Liver (tissue), 8 donors: ENCODE measurements at regions not wholly inside any gene's neighbourhood (a gene's known extent, or its start where the extent isn't known, plus 50 kb on each side); places are given as distances from the start of the nearest gene placed in this dataset.

Source experiments
- DNase-seq: peaks from one replicate; pipeline ENCODE4 v3.0.0-alpha.2; 2017; ENCODE audit warnings: low spot score
- H3K27ac ChIP-seq, 2 donors: one replicate each; pipeline ENCODE4 v1.7.0; 2013; ENCODE audit warnings: inconsistent platforms in 2 of 2, low read length in 2 of 2, control low read depth in 1 of 2, low read depth in 1 of 2, mild to moderate bottlenecking in 1 of 2
- H3K27me3 ChIP-seq, 4 donors: one replicate each; pipeline versions ENCODE4 v1.6.1 to v1.7.0; 2013; ENCODE audit warnings: low read length in 3 of 4, inconsistent platforms in 1 of 4, mild to moderate bottlenecking in 1 of 4, moderate library complexity in 1 of 4; ENCODE audit not compliant: control insufficient read depth in 4 of 4, insufficient read depth in 4 of 4
- H3K36me3 ChIP-seq, 4 donors: one replicate each; pipeline versions ENCODE4 v1.6.1 to v1.7.0; 2013; ENCODE audit warnings: low read length in 3 of 4, mild to moderate bottlenecking in 3 of 4, low read depth in 1 of 4, moderate library complexity in 1 of 4; ENCODE audit not compliant: control insufficient read depth in 4 of 4, insufficient read depth in 3 of 4
- H3K4me1 ChIP-seq, 4 donors: one replicate each; pipeline versions ENCODE4 v1.6.1 to v1.7.0; 2013; ENCODE audit warnings: low read length in 3 of 4, mild to moderate bottlenecking in 3 of 4, moderate library complexity in 1 of 4; ENCODE audit not compliant: control insufficient read depth in 4 of 4, insufficient read depth in 4 of 4
- H3K4me3 ChIP-seq, 3 donors: one replicate each; pipeline versions ENCODE4 v1.6.1 to v1.7.0; 2013; ENCODE audit warnings: low read length in 3 of 3, control low read depth in 1 of 3, low read depth in 1 of 3, mild to moderate bottlenecking in 1 of 3
- H3K9ac ChIP-seq, 2 donors: one replicate each; pipeline ENCODE4 v1.7.0; 2013; ENCODE audit warnings: low read length in 2 of 2, mild to moderate bottlenecking in 2 of 2, moderate library complexity in 2 of 2, control low read depth in 1 of 2, low read depth in 1 of 2
- H3K9me3 ChIP-seq, 4 donors: one replicate each; pipeline versions ENCODE4 v1.6.1 to v1.7.0; 2013; ENCODE audit warnings: low read length in 3 of 4; ENCODE audit not compliant: control insufficient read depth in 4 of 4
- EGR1 ChIP-seq, 2 donors: IDR thresholded peaks; 2 replicates each; pipeline ENCODE4 v1.6.1; 2016 to 2018; ENCODE audit warnings: antibody characterized with exemption in 2 of 2, low read depth in 2 of 2
- FOXA2 ChIP-seq: IDR thresholded peaks from 2 replicates; pipeline ENCODE4 v1.6.1; 2016; ENCODE audit warnings: antibody characterized with exemption
- HNF4A ChIP-seq, 2 donors: conservative IDR thresholded peaks; 2 replicates each; pipeline ENCODE4 v1.6.1; 2016; ENCODE audit warnings: antibody characterized with exemption in 2 of 2, mild to moderate bottlenecking in 2 of 2
- HNF4G ChIP-seq: IDR thresholded peaks from 2 replicates; pipeline ENCODE4 v1.6.1; 2016; ENCODE audit warnings: antibody characterized with exemption
- JUND ChIP-seq, 2 donors: IDR thresholded peaks; 2 replicates each; pipeline ENCODE4 v1.6.1; 2016; ENCODE audit warnings: antibody characterized with exemption in 2 of 2
- RAD21 ChIP-seq, 2 donors: IDR thresholded peaks; 2 replicates each; pipeline ENCODE4 v1.6.1; 2016; ENCODE audit warnings: antibody characterized with exemption in 2 of 2, mild to moderate bottlenecking in 2 of 2
- RXRA ChIP-seq, 2 donors: IDR thresholded peaks; 2 replicates each; pipeline ENCODE4 v1.6.1; 2017 to 2018; ENCODE audit warnings: antibody characterized with exemption in 2 of 2, mild to moderate bottlenecking in 1 of 2
- SP1 ChIP-seq: IDR thresholded peaks from 2 replicates; pipeline ENCODE4 v1.6.1; 2018; ENCODE audit warnings: antibody characterized with exemption, mild to moderate bottlenecking
- TAF1 ChIP-seq: conservative IDR thresholded peaks from 2 replicates; pipeline ENCODE4 v1.6.1; 2016; ENCODE audit warnings: antibody characterized with exemption, mild to moderate bottlenecking
- YY1 ChIP-seq: IDR thresholded peaks from 2 replicates; pipeline ENCODE4 v1.6.1; 2016; ENCODE audit warnings: antibody characterized with exemption, mild to moderate bottlenecking
- WGBS: extraction: QIAGEN DNeasy Blood & Tissue Kit; methylation state at CpG from one replicate; pipeline ENCODE4 v1.1.7; 2013; 5-methylcytosine and 5-hydroxymethylcytosine counted together
- TF ChIP-seq, protein P1 (sequence below): fragments of 150-350 bp; IDR thresholded peaks from 2 replicates; pipeline ENCODE4 v1.5.1; 2017; ENCODE audit warnings: improper control_type of control experiment, low read depth, low read length; ENCODE audit not compliant: missing input control
- TF ChIP-seq, protein P2 (sequence below): IDR thresholded peaks from 2 replicates; pipeline ENCODE4 v1.6.1; 2016; ENCODE audit warnings: antibody characterized with exemption
- TF ChIP-seq, protein P3 (sequence below): IDR thresholded peaks from 2 replicates; pipeline ENCODE4 v1.6.1; 2016; ENCODE audit warnings: antibody characterized with exemption, mild to moderate bottlenecking
- donor health status: healthy.
- donor health status: healthy.
- donor health status: healthy.
- donor health status: healthy.
- donor health status: healthy.

- TF ChIP-seq JUND (IDR thresholded peaks at IDR 0.05) (no peak), EGR1 (IDR thresholded peaks at IDR 0.05; ENCODE audit: low read depth in 2 of 2) (no peak)
- TF ChIP-seq, protein P1, sequence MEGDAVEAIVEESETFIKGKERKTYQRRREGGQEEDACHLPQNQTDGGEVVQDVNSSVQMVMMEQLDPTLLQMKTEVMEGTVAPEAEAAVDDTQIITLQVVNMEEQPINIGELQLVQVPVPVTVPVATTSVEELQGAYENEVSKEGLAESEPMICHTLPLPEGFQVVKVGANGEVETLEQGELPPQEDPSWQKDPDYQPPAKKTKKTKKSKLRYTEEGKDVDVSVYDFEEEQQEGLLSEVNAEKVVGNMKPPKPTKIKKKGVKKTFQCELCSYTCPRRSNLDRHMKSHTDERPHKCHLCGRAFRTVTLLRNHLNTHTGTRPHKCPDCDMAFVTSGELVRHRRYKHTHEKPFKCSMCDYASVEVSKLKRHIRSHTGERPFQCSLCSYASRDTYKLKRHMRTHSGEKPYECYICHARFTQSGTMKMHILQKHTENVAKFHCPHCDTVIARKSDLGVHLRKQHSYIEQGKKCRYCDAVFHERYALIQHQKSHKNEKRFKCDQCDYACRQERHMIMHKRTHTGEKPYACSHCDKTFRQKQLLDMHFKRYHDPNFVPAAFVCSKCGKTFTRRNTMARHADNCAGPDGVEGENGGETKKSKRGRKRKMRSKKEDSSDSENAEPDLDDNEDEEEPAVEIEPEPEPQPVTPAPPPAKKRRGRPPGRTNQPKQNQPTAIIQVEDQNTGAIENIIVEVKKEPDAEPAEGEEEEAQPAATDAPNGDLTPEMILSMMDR, result no peak
Observed at GRCh38 chr9:7341571-7341970, 458.0 kb downstream of the DMAC1 start (continued).

GRCh38 chr9:7340451-7340850 lies 459.1 kb downstream of the DMAC1 start:
- no peaks in the 10 kb centered on the region for H3K36me3 ChIP-seq
- 92% methylated on average over 2 of the region's 2 CpGs for WGBS
- H3K27ac ChIP-seq, result no peak overlapping the region
- no peak for DNase-seq
- no peaks in the 10 kb centered on the region for H3K9me3 ChIP-seq
- TF ChIP-seq, protein P1, result no peak
- no peak for TF ChIP-seq YY1
- TF ChIP-seq HNF4A (conservative IDR thresholded peaks at IDR 0.05), result peak in 1 of 2 donors; percentile 6
- no peak for TF ChIP-seq JUND (IDR thresholded peaks at IDR 0.05)
- TF ChIP-seq TAF1, result no peak
- TF ChIP-seq FOXA2, result no peak
- no peaks in the 10 kb centered on the region for H3K27me3 ChIP-seq
- no peak overlapping the region for H3K9ac ChIP-seq
- H3K4me3 ChIP-seq, result no peak overlapping the region
- no peaks in the 10 kb centered on the region for H3K4me1 ChIP-seq

DNA sequence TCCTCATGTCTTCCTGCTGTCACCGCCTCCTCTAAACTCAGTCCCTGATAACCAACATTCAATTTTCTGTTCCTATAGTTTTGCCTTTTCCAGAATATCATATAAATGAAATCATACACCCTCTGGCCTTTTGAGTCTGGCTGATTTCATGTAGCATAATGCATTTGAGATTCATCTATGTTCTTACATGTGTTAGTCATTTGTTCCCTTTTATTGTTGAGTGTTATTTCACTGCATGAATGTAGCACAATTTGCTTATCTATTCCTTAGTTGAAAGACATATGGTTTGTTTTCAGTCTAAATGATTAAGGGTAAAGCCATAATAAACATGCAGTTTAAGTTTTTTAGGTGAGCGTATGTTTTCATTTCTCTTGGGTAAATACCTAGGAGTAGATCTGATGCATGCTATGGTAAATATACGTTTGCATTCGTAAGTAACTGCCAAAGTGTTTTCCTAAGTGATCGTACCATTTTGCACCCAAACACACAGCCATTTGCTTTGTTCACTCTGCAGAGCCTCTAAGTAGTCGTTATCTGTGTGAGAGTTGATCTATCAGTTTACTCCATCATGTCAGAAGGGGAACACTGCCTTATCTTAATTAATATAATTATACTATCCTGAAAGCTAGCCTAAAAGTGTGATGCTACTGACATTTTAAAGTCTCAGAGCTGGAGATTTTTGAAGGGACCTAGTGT lies 460.8 kb downstream of the DMAC1 start:
- TF ChIP-seq SP1 (no peak), HNF4G (no peak), RAD21 (IDR thresholded peaks at IDR 0.05) (no peak), FOXA2 (no peak), RXRA (IDR thresholded peaks at IDR 0.05) (no peak), HNF4A (conservative IDR thresholded peaks at IDR 0.05) (no peak)
- TF ChIP-seq, protein P2, sequence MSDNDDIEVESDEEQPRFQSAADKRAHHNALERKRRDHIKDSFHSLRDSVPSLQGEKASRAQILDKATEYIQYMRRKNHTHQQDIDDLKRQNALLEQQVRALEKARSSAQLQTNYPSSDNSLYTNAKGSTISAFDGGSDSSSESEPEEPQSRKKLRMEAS, result no peak
- TF ChIP-seq, protein P3, sequence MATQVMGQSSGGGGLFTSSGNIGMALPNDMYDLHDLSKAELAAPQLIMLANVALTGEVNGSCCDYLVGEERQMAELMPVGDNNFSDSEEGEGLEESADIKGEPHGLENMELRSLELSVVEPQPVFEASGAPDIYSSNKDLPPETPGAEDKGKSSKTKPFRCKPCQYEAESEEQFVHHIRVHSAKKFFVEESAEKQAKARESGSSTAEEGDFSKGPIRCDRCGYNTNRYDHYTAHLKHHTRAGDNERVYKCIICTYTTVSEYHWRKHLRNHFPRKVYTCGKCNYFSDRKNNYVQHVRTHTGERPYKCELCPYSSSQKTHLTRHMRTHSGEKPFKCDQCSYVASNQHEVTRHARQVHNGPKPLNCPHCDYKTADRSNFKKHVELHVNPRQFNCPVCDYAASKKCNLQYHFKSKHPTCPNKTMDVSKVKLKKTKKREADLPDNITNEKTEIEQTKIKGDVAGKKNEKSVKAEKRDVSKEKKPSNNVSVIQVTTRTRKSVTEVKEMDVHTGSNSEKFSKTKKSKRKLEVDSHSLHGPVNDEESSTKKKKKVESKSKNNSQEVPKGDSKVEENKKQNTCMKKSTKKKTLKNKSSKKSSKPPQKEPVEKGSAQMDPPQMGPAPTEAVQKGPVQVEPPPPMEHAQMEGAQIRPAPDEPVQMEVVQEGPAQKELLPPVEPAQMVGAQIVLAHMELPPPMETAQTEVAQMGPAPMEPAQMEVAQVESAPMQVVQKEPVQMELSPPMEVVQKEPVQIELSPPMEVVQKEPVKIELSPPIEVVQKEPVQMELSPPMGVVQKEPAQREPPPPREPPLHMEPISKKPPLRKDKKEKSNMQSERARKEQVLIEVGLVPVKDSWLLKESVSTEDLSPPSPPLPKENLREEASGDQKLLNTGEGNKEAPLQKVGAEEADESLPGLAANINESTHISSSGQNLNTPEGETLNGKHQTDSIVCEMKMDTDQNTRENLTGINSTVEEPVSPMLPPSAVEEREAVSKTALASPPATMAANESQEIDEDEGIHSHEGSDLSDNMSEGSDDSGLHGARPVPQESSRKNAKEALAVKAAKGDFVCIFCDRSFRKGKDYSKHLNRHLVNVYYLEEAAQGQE, result no peak
- WGBS, result 84% methylated on average over 6 of the region's 6 CpGs
- Histone ChIP-seq H3K27me3 (no peaks in the 10 kb centered on the region), H3K27ac (no peak overlapping the region), H3K4me3 (no peak overlapping the region), H3K9me3 (no peaks in the 10 kb centered on the region), H3K36me3 (no peaks in the 10 kb centered on the region), H3K4me1 (no peaks in the 10 kb centered on the region), H3K9ac (no peak overlapping the region)
- DNase-seq, result no peak
